Inflammatory macrophage treated with lipopolysaccharide for 1 hour (primary cell): ENCODE measurements at regions not wholly inside any gene's neighbourhood (a gene's known extent, or its start where the extent isn't known, plus 50 kb on each side); places are given as distances from the start of the nearest gene placed in this dataset.

Experiments
- DNase-seq, 2 donors: peaks; one replicate each; pipeline ENCODE4 v3.0.0-alpha.2; 2020 to 2022

- DNase-seq, result no peak
Observed at GRCh38 chr9:1434811-1435210, 384.7 kb downstream of the DMRT2 start.

- DNase-seq, result no peak
Observed at GRCh38 chr9:1440256-1440655, 390.1 kb downstream of the DMRT2 start.

GRCh38 chr9:1442105-1442504 lies 391.9 kb downstream of the DMRT2 start:
- DNase-seq, result no peak

GRCh38 chr9:1443450-1443849 lies 393.3 kb downstream of the DMRT2 start:
- no peak for DNase-seq

- DNase-seq, result no peak
Observed at GRCh38 chr9:1446671-1447070, 396.5 kb downstream of the DMRT2 start.

GRCh38 chr9:1453636-1454035 lies 403.5 kb downstream of the DMRT2 start:
- DNase-seq, result no peak

- no peak for DNase-seq
Observed at GRCh38 chr9:1454211-1454610, 404.1 kb downstream of the DMRT2 start.

- no peak for DNase-seq
Observed at GRCh38 chr9:1454616-1455347, 404.6 kb downstream of the DMRT2 start.

GRCh38 chr9:1455766-1456165 lies 405.6 kb downstream of the DMRT2 start:
- DNase-seq, result no peak

- no peak for DNase-seq
Observed at GRCh38 chr9:1456301-1457024, 406.3 kb downstream of the DMRT2 start.

GRCh38 chr9:1457460-1457859 lies 407.3 kb downstream of the DMRT2 start:
- DNase-seq, result no peak

GRCh38 chr9:1458503-1458902 lies 408.3 kb downstream of the DMRT2 start:
- DNase-seq, result peak; percentile 3 to 13

- no peak for DNase-seq
Observed at GRCh38 chr9:1460143-1460769, 410.1 kb downstream of the DMRT2 start.

- no peak for DNase-seq
Observed at GRCh38 chr9:1461812-1462211, 411.7 kb downstream of the DMRT2 start.

- DNase-seq, result no peak
Observed at GRCh38 chr9:1462626-1463308, 412.6 kb downstream of the DMRT2 start.

GRCh38 chr9:1469996-1470395 lies 419.8 kb downstream of the DMRT2 start:
- no peak for DNase-seq

- DNase-seq, result no peak
Observed at GRCh38 chr9:1473956-1474634, 423.9 kb downstream of the DMRT2 start.

GRCh38 chr9:1474671-1475070 lies 424.5 kb downstream of the DMRT2 start:
- DNase-seq, result no peak

- DNase-seq, result no peak
Observed at GRCh38 chr9:1490341-1491232, 440.4 kb downstream of the DMRT2 start.

- DNase-seq, result no peak
Observed at GRCh38 chr9:1492156-1492555, 442.0 kb downstream of the DMRT2 start.

GRCh38 chr9:1495282-1496030 lies 445.3 kb downstream of the DMRT2 start:
- no peak for DNase-seq
